ENCODE measurements at regions not wholly inside any gene's neighbourhood (a gene's known extent, or its start where the extent isn't known, plus 50 kb on each side); places are given as distances from the start of the nearest gene placed in this dataset.

GRCh38 chr20:22074635-22075034 is 369.2 kb downstream of the PAX1 start:
- TF ChIP-seq, protein P1, sequence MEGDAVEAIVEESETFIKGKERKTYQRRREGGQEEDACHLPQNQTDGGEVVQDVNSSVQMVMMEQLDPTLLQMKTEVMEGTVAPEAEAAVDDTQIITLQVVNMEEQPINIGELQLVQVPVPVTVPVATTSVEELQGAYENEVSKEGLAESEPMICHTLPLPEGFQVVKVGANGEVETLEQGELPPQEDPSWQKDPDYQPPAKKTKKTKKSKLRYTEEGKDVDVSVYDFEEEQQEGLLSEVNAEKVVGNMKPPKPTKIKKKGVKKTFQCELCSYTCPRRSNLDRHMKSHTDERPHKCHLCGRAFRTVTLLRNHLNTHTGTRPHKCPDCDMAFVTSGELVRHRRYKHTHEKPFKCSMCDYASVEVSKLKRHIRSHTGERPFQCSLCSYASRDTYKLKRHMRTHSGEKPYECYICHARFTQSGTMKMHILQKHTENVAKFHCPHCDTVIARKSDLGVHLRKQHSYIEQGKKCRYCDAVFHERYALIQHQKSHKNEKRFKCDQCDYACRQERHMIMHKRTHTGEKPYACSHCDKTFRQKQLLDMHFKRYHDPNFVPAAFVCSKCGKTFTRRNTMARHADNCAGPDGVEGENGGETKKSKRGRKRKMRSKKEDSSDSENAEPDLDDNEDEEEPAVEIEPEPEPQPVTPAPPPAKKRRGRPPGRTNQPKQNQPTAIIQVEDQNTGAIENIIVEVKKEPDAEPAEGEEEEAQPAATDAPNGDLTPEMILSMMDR (IDR thresholded peaks at IDR 0.05) = no peak
- TF ChIP-seq POLR2A (IDR thresholded peaks at IDR 0.05) = no peak

Measured in sigmoid colon (tissue), 3 donors.